Lower leg skin (tissue), 3 donors: ENCODE measurements at regions not wholly inside any gene's neighbourhood (a gene's known extent, or its start where the extent isn't known, plus 50 kb on each side); places are given as distances from the start of the nearest gene placed in this dataset.

Experiments
- CTCF ChIP-seq, 3 donors: fragments of 450-650 bp; IDR thresholded peaks; one replicate each; pipeline ENCODE4 v1.5.1; 2016; ENCODE audit warnings: antibody characterized with exemption in 3 of 3, mild to moderate bottlenecking in 3 of 3, moderate library complexity in 2 of 3
- POLR2A ChIP-seq, 2 donors: fragments of 450-650 bp; IDR thresholded peaks; one replicate each; pipeline ENCODE4 v1.6.1; 2016 to 2017; ENCODE audit warnings: antibody characterized with exemption in 2 of 2, mild to moderate bottlenecking in 1 of 2, moderate library complexity in 1 of 2

GRCh38 chr12:125287155-125287847, 222.1 kb downstream of the AACS start:
- TF ChIP-seq CTCF (IDR thresholded peaks at IDR 0.05) (no peak), POLR2A (IDR thresholded peaks at IDR 0.05) (no peak)
